GM12878 (cell line): ENCODE measurements at regions not wholly inside any gene's neighbourhood (a gene's known extent, or its start where the extent isn't known, plus 50 kb on each side); places are given as distances from the start of the nearest gene placed in this dataset.

ENCODE experiments used
- ATAC-seq: fragments of 200-7000 bp; cut with Tn5 transposase; 3 replicates; pipeline ENCODE4 v1.9.1; 2020; ENCODE audit warnings: mild to moderate bottlenecking, moderate library complexity
- BruUV-seq: library from RNA; stranded (reverse); fragments of 400-500 nt; replicated peaks from 2 replicates; lab custom pipeline; 2021; lab: Mats Ljungman, UMichigan
- CTCF ChIA-PET: fragments of 300-600 bp; sonication (Branson Sonifier 250); formaldehyde crosslinking; extraction: SDS; loops from one replicate; lab custom pipeline; 2021; ENCODE audit warnings: inconsistent platforms; lab: Yijun Ruan, JAX
- POLR2A ChIA-PET: fragments of 350-600 bp; formaldehyde crosslinking; extraction: SDS; loops from one replicate; lab custom pipeline; 2021; ENCODE audit warnings: inconsistent platforms; lab: Charles Lee
- RAD21 ChIA-PET: fragments of 300-600 bp; sonication (Branson Sonifier 250); formaldehyde crosslinking; loops from one replicate; lab custom pipeline; 2023; ENCODE audit warnings: antibody characterized with exemption; ENCODE audit not compliant: unreplicated experiment; lab: Charles Lee
- SMC1A ChIA-PET: fragments of 300-600 bp; sonication (Branson Sonifier 250); formaldehyde crosslinking; loops from one replicate; lab custom pipeline; 2023; ENCODE audit not compliant: unreplicated experiment, uncharacterized antibody; lab: Charles Lee
- DNase-seq: peaks from one replicate; pipeline ENCODE4 v3.0.0-alpha.2; 2011; ENCODE audit warnings: low read depth, low spot score
- FAIRE-seq: peaks from 3 replicates; lab custom pipeline; 2011; peaks lifted over from hg19 to GRCh38; lab: Jason Lieb, UNC
- H2AFZ ChIP-seq: 2 replicates; pipeline ENCODE4 v1.6.0; 2011; ENCODE audit warnings: low read depth, low read length, control low read depth; ENCODE audit not compliant: control insufficient read depth
- H3K27ac ChIP-seq: 2 replicates; pipeline ENCODE4 v1.5.1; 2011; ENCODE audit warnings: control low read depth; ENCODE audit not compliant: control insufficient read depth, insufficient read depth
- H3K27me3 ChIP-seq, 2 experiments: replicated peaks in 1 of 2; 2 replicates each; pipeline versions ENCODE4 v1.6.0 to v1.6.1; 2011; ENCODE audit warnings: low read length in 1 of 2; ENCODE audit not compliant: control insufficient read depth in 2 of 2, insufficient read depth in 2 of 2
- H3K36me3 ChIP-seq, 2 experiments: 2 replicates each; pipeline ENCODE4 v1.5.1; 2011; ENCODE audit warnings: low read length in 1 of 2; ENCODE audit not compliant: control insufficient read depth in 2 of 2, insufficient read depth in 2 of 2
- H3K4me1 ChIP-seq: 2 replicates; pipeline ENCODE4 v1.6.1; 2011; ENCODE audit warnings: mild to moderate bottlenecking, low read length, moderate library complexity, mixed read lengths; ENCODE audit not compliant: control insufficient read depth, insufficient read depth
- H3K4me2 ChIP-seq: 2 replicates; pipeline ENCODE4 v1.6.0; 2011; ENCODE audit warnings: control low read depth; ENCODE audit not compliant: control insufficient read depth, insufficient read depth
- H3K4me3 ChIP-seq: fragments of 200-600 bp; sonication (generic); 2 replicates; pipeline ENCODE4 v1.5.1; 2016
- H3K79me2 ChIP-seq: 2 replicates; pipeline ENCODE4 v1.6.0; 2011; ENCODE audit warnings: low read length; ENCODE audit not compliant: control insufficient read depth, insufficient read depth
- H3K9ac ChIP-seq: 2 replicates; pipeline ENCODE4 v1.8.0; 2011; ENCODE audit warnings: low read length, control low read depth, mixed read lengths; ENCODE audit not compliant: control insufficient read depth, insufficient read depth
- H3K9me3 ChIP-seq: replicated peaks from 3 replicates; pipeline ENCODE4 v1.5.1; 2011; ENCODE audit warnings: mild to moderate bottlenecking, low read length; ENCODE audit not compliant: control insufficient read depth, insufficient read depth
- H4K20me1 ChIP-seq: 2 replicates; pipeline ENCODE4 v1.6.0; 2011; ENCODE audit not compliant: control insufficient read depth, insufficient read depth
- CBX3 ChIP-seq: fragments of 200-600 bp; sonication (generic); IDR thresholded peaks from 2 replicates; pipeline ENCODE4 v1.6.1; 2016; ENCODE audit warnings: low read depth, borderline replicate concordance
- ELK1 ChIP-seq: IDR thresholded peaks from 2 replicates; pipeline ENCODE4 v1.6.1; 2012; ENCODE audit warnings: low read depth, low read length, improper control_type of control experiment
- JUND ChIP-seq: IDR thresholded peaks from 2 replicates; pipeline ENCODE4 v1.6.1; 2012; ENCODE audit warnings: low read depth, mild to moderate bottlenecking, low read length, improper control_type of control experiment, moderate library complexity
- KAT2A ChIP-seq: conservative IDR thresholded peaks from 2 replicates; pipeline ENCODE4 v1.6.1; 2011; ENCODE audit warnings: low read depth, low read length; ENCODE audit not compliant: control insufficient read depth
- KDM1A ChIP-seq: fragments of 200-600 bp; sonication (generic); IDR thresholded peaks from 2 replicates; pipeline ENCODE4 v1.6.1; 2016; ENCODE audit warnings: borderline replicate concordance
- MYB ChIP-seq: fragments of 150-350 bp; IDR thresholded peaks from 2 replicates; pipeline ENCODE4 v1.6.1; 2014; ENCODE audit warnings: mild to moderate bottlenecking, low read depth, low read length, borderline replicate concordance
- NFYB ChIP-seq: IDR thresholded peaks from 2 replicates; pipeline ENCODE4 v1.6.1; 2011; ENCODE audit warnings: low read depth, mild to moderate bottlenecking, low read length, improper control_type of control experiment, moderate library complexity; ENCODE audit not compliant: insufficient read depth
- POLR2A ChIP-seq: IDR thresholded peaks from 2 replicates; pipeline ENCODE4 v1.6.1; 2011; ENCODE audit warnings: low read depth, mild to moderate bottlenecking, low read length
- SKIL ChIP-seq: fragments of 450-650 bp; IDR thresholded peaks from 2 replicates; pipeline ENCODE4 v1.6.1; 2017; ENCODE audit warnings: mild to moderate bottlenecking, low read depth, inconsistent platforms; ENCODE audit not compliant: poor library complexity, severe bottlenecking
- SMAD1 ChIP-seq: fragments of 450-650 bp; IDR thresholded peaks from 2 replicates; pipeline ENCODE4 v1.6.1; 2018; ENCODE audit warnings: mild to moderate bottlenecking, low read depth; ENCODE audit not compliant: partially characterized antibody
- ZNF274 ChIP-seq: IDR thresholded peaks from one replicate; pipeline ENCODE4 v1.8.0; 2011; ENCODE audit not compliant: insufficient read length, insufficient read depth
- ZNF687 ChIP-seq: fragments of 450-650 bp; IDR thresholded peaks from 2 replicates; pipeline ENCODE4 v1.6.1; 2017; ENCODE audit warnings: mild to moderate bottlenecking, moderate library complexity
- WGBS: methylation state at CpG from one replicate; pipeline ENCODE4 v1.1.6; 2016; ENCODE audit warnings: low lambda C conversion rate; ENCODE audit not compliant: insufficient replicate concordance, insufficient coverage; ENCODE audit errors: missing lambda C conversion rate; 5-methylcytosine and 5-hydroxymethylcytosine counted together
- in situ Hi-C: fragments of 300-500 bp; cut with MboI; formaldehyde crosslinking; loops from 9 replicates; pipeline ENCODE4 v1.14.3; 2018; ENCODE audit warnings: mixed read lengths
- intact Hi-C: fragments of 100-400 bp; cut with micrococcal nuclease; formaldehyde crosslinking; loops from one replicate; pipeline ENCODE4 v1.14.2; 2022; ENCODE audit not compliant: unreplicated experiment

- Histone ChIP-seq H3K27ac (no peak overlapping the region), H2AFZ (no peak overlapping the region), H3K27me3 (no peaks in the 10 kb centered on the region), H3K79me2 (no peaks in the 10 kb centered on the region)
- intact Hi-C loops (no loop called here), in situ Hi-C loops (no loop called here)
- DNase-seq (no peak), FAIRE-seq (no peak)
- BruUV-seq: no TSS peak
- CTCF ChIA-PET: no interaction called here
- TF ChIP-seq KDM1A: no peak
- TF ChIP-seq ZNF274: no peak
- TF ChIP-seq POLR2A: no peak
- TF ChIP-seq, all 136 proteins: peak for 0
- Histone ChIP-seq H3K9ac (no peak overlapping the region), H3K36me3 (no peaks in the 10 kb centered on the region), H3K4me3 (no peak overlapping the region), H3K4me2 (no peak overlapping the region), H3K9me3 (no peaks in the 10 kb centered on the region), H3K4me1 (no peaks in the 10 kb centered on the region), H4K20me1 (no peaks in the 10 kb centered on the region)
- WGBS: 36% methylated on average over 5 of the region's 5 CpGs
- RAD21 ChIA-PET: no interaction called here
- SMC1A ChIA-PET: interaction anchor here (1.2 kb wide), 1 partner anchor 13 kb away, joined by 3 read pairs; no protein-coding TSS in a partner anchor
- POLR2A ChIA-PET: no interaction called here
- ATAC-seq: no peak
These were observed 374.9 kb upstream of the RAB6C start for GRCh38 chr2:129604560-129604959.

- Histone ChIP-seq H3K9ac (no peak overlapping the region), H3K27ac (no peak overlapping the region), H3K4me3 (no peak overlapping the region), H3K4me2 (no peak overlapping the region), H3K9me3 (no peaks in the 10 kb centered on the region), H2AFZ (no peak overlapping the region), H3K27me3 (no peaks in the 10 kb centered on the region), H4K20me1 (no peaks in the 10 kb centered on the region), H3K4me1 (no peaks in the 10 kb centered on the region), H3K79me2 (no peaks in the 10 kb centered on the region), H3K36me3 (no peaks in the 10 kb centered on the region)
- no TSS peak for BruUV-seq
- 56% methylated on average over 6 of the region's 6 CpGs for WGBS
- in situ Hi-C loops: no loop called here
- RAD21 ChIA-PET: no interaction called here
- DNase-seq (no peak), FAIRE-seq (no peak), ATAC-seq (no peak)
- SMC1A ChIA-PET: no interaction called here
- intact Hi-C loops: no loop called here
- CTCF ChIA-PET: no interaction called here
- POLR2A ChIA-PET: no interaction called here
- no peak for TF ChIP-seq NFYB
- TF ChIP-seq ZNF687: no peak
- no peak for TF ChIP-seq ELK1
- no peak for TF ChIP-seq MYB
- no peak for TF ChIP-seq KAT2A
- TF ChIP-seq CBX3: no peak
- no peak for TF ChIP-seq SMAD1
- no peak for TF ChIP-seq SKIL
- no peak for TF ChIP-seq JUND
These were observed 373.8 kb upstream of the RAB6C start for GRCh38 chr2:129605646-129606045.
